GM18507 (cell line): ENCODE measurements at regions not wholly inside any gene's neighbourhood (a gene's known extent, or its start where the extent isn't known, plus 50 kb on each side); places are given as distances from the start of the nearest gene placed in this dataset.
"Not testable (repeated sequence)": the region's sequence is repeated elsewhere in the genome, so short reads cannot be mapped to it uniquely, and the experiment has no call there.

Source experiments
- DNase-seq: peaks from one replicate; pipeline ENCODE4 v3.0.0; 2011; ENCODE audit warnings: low read depth; ENCODE audit not compliant: insufficient read length; ENCODE audit errors: extremely low spot score
- FAIRE-seq: peaks from 2 replicates; lab custom pipeline; 2011; peaks lifted over from hg19 to GRCh38; lab: Jason Lieb, UNC

- no peak for FAIRE-seq
- no peak for DNase-seq
Observed at GRCh38 chr22:46038516-46039430, 61.8 kb upstream of the WNT7B start.

GRCh38 chr22:46039535-46039934 is 62.6 kb upstream of the WNT7B start:
- no peak for DNase-seq

GRCh38 chr22:46040471-46041465 is 63.8 kb upstream of the WNT7B start:
- no peak for FAIRE-seq

More at GRCh38 chr22:46039535-46039934, 62.6 kb upstream of the WNT7B start:
- FAIRE-seq, result no peak

GRCh38 chr22:46041642-46042041 is 64.7 kb upstream of the WNT7B start:
- DNase-seq (no peak), FAIRE-seq (no peak)

More at GRCh38 chr22:46040471-46041465, 63.8 kb upstream of the WNT7B start:
- no peak for DNase-seq

- DNase-seq (no peak), FAIRE-seq (no peak)
Observed at GRCh38 chr22:46042786-46043185, 65.8 kb upstream of the WNT7B start.

GRCh38 chr22:46043339-46043738 is 66.4 kb upstream of the WNT7B start:
- FAIRE-seq (no peak), DNase-seq (no peak)

GRCh38 chr22:46043816-46044620 is 67.1 kb upstream of the WNT7B start:
- no peak for DNase-seq
- FAIRE-seq, result no peak

GRCh38 chr22:46044621-46045458 is 67.9 kb upstream of the WNT7B start:
- FAIRE-seq (no peak), DNase-seq (no peak)

GRCh38 chr22:46045459-46046298 is 68.7 kb upstream of the WNT7B start:
- no peak for FAIRE-seq

GRCh38 chr22:46046299-46046685 is 69.3 kb upstream of the WNT7B start:
- no peak for FAIRE-seq
- no peak for DNase-seq

More at GRCh38 chr22:46045459-46046298, 68.7 kb upstream of the WNT7B start:
- no peak for DNase-seq

- FAIRE-seq, result no peak
Observed at GRCh38 chr22:46047226-46047625, 70.3 kb upstream of the WNT7B start.

GRCh38 chr22:46047841-46048595 is 71.1 kb upstream of the WNT7B start:
- FAIRE-seq, result no peak
- no peak for DNase-seq

More at GRCh38 chr22:46047226-46047625, 70.3 kb upstream of the WNT7B start:
- no peak for DNase-seq

GRCh38 chr22:46048661-46049060 is 71.7 kb upstream of the WNT7B start:
- not testable (repeated sequence) for DNase-seq, FAIRE-seq

GRCh38 chr22:46049726-46050450 is 72.9 kb upstream of the WNT7B start:
- no peak for DNase-seq
- FAIRE-seq, result no peak

- DNase-seq (no peak), FAIRE-seq (no peak)
Observed at GRCh38 chr22:46050451-46050845, 73.5 kb upstream of the WNT7B start.

- no peak for DNase-seq
- FAIRE-seq, result no peak
Observed at GRCh38 chr22:46050916-46051614, 74.1 kb upstream of the WNT7B start.
